SK-N-SH (cell line): ENCODE measurements at regions not wholly inside any gene's neighbourhood (a gene's known extent, or its start where the extent isn't known, plus 50 kb on each side); places are given as distances from the start of the nearest gene placed in this dataset.
"Not testable (repeated sequence)": the region's sequence is repeated elsewhere in the genome, so short reads cannot be mapped to it uniquely, and the experiment has no call there.

ENCODE experiments used
- CTCF ChIP-seq: fragments of 200-600 bp; sonication (generic); IDR thresholded peaks from 2 replicates; pipeline ENCODE4 v1.6.1; 2017; ENCODE audit warnings: antibody characterized with exemption, mild to moderate bottlenecking, moderate library complexity
- JUND ChIP-seq: IDR thresholded peaks from 2 replicates; pipeline ENCODE4 v1.4.0; 2012
- MAX ChIP-seq: IDR thresholded peaks from 2 replicates; pipeline ENCODE4 v1.4.0; 2012; ENCODE audit warnings: low read depth
- REST ChIP-seq: IDR thresholded peaks from 2 replicates; pipeline ENCODE4 v1.6.1; 2012; ENCODE audit warnings: mild to moderate bottlenecking, low read depth, low read length, moderate library complexity
- SMC3 ChIP-seq: IDR thresholded peaks from 2 replicates; pipeline ENCODE4 v1.6.1; 2012; ENCODE audit warnings: low read depth, low read length, improper control_type of control experiment

- not testable (repeated sequence) for TF ChIP-seq REST, CTCF, SMC3, MAX, JUND
These were observed 334.8 kb upstream of the SLITRK5 start for GRCh38 chr13:87336346-87336889.
